NCI-H2029 (cell line): ENCODE measurements at regions not wholly inside any gene's neighbourhood (a gene's known extent, or its start where the extent isn't known, plus 50 kb on each side); places are given as distances from the start of the nearest gene placed in this dataset.

Experiments
- DNase-seq: peaks from one replicate; lab custom pipeline; 2025; lab: John Stamatoyannopoulos, UW

DNA sequence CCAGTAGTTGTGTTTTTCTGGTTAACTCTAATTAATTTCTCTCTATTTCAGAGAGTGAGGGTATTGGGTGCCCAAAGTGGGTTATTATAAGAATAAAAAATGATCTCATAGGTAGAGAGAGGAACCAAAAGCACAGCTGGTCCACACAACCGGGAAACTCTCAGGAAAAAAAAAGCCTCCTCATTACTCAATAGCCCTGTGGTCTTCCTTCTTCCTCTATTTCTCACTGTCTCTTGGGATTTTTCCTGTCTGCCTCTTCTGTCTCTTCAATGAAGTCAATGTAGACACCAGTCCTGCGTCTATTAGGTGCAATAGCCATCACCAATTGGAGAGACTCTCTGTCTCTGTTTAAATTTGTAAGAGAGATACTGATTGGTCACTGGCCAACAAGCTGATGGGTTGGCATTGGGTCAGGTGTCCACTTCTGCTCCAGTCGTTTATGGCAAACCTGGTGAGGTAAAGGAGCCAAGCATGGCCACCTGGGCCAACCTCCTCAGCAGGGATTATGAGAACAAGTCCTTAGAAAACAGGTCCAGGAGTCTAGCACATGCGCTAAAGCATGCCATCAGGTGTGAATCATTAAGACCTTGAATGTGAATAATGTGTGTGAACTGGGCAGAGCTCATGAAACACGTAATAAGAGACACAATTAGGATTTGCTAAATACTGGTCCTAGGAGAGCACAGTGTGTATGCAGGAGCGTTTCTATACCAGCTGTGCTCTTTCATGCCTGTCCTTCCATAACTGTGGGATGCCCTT is 443.0 kb upstream of the RUNX1 start:
- no peak for DNase-seq

DNA sequence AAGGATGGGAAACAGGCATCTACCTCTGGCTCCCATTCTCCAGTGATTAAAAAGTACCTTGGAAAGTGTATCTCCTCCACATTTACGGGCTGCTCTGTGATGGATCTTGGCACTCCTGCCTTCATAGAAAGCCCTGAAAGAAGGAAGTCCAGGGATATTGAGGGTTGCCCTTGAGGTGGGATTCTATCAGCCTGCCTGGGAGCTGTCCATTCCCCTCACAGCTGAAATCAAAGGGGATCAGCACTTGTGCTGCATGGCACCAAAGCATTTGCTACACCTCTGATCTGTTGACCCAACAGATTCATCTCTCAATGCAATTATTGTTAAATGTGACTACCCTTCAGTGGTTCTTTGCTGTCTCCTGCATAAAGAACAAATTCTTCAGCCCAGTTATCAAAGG is 442.0 kb upstream of the RUNX1 start:
- DNase-seq, result no peak

DNA sequence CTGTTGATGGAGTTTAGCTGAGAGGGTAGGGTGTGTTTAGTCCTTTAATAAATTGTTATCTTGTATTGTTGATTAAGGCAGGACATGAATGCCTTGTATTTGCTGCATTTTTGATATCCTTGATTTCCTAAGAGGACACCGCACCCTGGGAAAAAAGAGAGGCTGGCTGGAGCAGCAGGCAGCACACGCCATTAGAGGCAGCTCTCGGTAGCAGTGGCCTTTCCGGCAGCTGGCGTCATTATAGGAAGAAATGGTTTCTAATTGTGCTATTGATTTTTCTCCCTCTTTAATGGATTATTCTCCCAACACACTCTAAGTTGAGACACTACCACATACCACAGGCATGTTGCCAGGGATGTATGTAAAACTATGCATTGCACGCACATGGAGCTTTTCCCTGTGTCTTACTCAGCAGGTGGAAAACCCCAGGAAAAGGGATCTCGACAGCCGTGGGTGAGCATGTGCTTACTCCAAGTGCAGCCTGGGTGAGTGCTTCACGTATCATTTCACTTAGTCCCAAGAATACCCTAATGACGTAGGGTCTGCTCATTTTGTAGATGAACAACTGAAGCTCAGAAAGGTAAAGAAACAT is 440.4 kb upstream of the RUNX1 start:
- DNase-seq, result no peak

DNA sequence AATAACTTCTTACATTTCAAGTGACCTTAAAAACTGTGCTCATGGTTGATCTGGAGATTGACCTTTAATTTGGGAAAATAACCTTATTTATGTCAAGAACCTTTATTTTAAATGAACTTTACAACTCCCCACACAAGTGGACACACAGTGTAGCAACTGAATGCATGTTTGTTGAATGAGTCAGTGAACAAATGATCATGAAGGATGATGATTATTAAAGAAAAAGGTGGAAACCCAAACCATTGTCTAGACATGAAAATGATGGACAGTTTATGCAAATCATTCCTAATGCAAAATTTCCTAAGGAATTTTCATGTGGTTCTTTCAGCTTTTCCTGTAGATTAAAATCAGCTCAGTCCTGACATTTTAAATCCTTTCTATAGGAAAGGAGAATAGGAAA is 439.8 kb upstream of the RUNX1 start:
- no peak for DNase-seq

DNA sequence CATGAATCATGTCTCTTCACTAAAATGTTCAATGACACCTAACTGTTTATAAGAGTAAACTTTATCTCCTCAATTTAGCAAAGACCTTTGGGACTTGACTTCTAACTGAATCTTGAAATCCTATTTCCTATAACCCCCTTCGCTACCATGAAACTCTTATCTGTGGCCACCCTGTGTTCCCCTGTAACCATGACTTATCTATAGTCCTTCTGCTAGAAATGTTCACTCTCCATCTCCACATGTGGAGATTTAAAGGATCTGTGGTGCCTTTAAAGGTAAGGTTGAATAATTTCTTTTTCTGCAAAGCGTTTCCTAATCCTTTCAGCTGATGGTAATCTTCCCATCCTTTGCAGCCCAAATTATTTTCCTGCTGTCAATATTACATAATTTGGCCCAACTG is 436.3 kb upstream of the RUNX1 start:
- no peak for DNase-seq

DNA sequence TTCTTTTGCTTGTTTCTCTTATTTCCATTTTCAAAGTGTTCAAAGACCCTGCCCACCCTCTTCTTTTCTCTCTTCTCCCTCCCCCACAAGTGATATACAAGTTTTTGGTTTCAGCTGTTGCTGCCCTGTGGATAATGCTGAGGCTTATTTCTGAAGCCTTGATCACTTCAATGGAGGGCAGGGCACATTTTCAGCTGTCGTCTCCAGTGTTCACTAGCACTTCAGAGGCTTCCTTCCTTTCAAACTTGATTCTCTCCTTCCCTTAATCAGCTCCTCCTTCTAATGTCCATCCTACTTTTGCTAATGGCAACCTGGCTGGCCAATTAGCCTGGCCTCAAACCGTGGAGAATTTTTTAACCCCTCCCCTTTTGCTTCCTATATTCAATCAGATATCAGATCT is 435.7 kb upstream of the RUNX1 start:
- DNase-seq, result no peak

DNA sequence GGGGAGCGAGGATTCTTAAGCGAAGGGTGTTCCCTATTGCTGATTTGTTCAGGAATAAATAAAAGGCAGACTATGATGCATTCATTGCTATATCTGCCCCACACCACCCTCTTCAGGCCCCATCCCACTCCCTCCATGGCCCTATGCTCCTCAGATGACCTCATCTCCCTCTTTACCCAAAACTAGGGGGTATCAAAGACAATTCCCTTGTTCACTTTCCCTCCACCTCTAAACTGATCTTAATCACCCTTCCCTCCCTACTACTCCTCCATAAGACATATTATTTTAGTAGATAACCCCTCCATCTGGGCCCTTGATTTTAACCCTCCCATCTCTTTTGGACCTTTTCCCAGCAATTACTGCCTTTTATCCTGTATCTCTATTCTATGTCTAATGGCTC is 434.9 kb upstream of the RUNX1 start:
- no peak for DNase-seq

DNA sequence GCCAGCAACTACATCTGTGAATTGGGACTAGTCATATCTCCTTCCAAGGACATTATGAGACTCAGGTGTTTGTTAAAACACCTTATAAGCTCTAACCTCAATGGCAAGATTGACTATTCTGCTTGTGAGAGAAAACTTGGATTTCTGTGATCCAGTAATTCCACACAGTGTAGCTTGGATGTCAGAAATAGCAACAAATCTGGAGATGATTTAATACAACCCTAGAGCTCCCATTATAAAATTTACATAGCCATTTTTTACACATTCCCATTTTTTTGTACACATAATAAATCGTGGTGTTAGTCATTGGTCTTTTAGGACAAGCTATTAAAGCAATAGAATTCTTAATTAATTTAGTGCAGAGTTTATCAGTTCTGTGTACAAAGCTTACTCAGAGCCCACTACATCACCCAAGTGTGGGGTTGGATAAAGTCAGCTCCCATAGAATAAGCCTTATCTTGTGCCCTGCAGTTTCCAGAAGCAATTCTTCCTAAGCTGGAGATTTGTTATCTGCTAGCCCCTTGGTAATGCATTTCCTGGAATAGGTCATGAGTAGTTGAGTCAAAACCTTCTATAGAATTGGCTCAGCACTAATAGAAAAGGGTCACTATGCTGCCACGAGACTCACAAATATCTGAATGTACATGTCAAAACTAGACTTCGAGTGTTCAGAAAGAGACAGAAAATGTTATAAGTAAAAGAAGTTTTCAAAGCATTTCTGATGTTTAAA is 434.0 kb upstream of the RUNX1 start:
- no peak for DNase-seq

DNA sequence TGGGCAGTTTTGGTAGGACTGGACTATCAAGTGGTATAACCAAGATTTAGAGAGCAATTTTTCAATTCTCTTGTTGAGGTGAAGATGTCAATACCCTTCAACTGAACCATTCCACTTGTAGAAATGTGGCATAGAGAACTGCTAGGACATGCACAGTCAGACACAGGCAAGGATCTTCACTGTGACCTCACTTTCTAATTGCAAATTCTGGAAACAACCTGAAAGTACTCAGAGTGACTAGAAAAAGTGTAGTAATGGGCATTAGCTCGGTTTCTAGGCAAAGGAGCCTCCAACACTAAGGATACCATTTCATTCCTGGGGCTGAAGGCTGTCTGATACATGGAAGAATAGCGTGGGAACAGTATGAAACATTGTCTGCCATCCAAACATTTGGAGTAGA is 433.0 kb upstream of the RUNX1 start:
- DNase-seq, result no peak

DNA sequence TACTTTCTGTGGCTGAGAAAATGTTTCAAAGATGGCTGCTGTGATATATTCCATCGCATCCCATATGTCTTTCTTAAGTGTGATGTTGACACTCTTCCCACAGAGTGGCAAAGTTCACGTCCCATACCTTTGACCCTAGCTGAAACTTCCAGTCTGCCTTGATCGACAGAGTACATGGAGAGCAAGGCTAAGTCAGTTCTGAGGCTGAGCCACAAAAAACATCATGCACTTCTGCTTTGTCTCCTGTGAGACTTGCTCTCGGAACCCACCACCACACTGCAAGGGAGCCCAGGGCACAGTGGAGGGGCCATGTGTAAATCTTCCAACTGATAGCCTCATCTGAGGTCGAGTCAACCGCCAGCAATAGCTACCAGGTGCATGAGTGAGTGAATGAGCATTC is 431.9 kb upstream of the RUNX1 start:
- no peak for DNase-seq

DNA sequence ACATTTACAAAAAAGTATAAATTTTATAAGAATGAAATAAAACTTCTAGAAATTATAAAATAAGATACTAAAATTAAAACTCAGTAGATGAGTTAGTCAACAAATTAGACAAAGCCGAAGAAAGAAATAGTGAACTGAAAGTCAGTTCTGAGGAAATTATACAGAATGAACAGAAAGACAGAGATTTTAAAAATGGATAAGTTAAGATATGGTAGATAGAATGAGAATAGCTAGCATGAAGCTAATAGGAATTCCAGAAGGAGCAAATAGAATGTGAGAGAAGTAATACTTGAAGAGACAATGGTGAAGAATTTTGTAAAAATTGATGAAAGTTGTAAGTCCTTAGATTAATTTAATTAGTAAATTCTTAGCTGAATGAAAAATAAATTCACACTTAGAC is 430.4 kb upstream of the RUNX1 start:
- no peak for DNase-seq

DNA sequence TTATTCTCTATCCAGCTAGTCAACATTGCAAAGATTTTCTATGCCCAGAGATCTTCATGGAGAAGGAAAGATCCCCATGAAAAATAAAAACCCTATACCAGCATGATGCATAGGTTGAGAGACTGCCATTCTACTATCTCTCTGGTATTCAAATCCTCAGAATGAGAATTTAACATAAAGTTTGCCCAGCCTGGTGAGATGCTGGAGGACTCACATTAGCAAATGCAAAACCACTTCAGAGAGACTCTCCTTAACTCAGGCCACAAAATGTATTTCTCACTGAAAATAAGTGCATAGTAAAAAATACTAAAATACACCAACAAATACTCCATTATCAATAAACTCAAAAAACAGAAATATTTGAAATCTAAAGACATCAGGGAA is 430.0 kb upstream of the RUNX1 start:
- DNase-seq, result no peak

DNA sequence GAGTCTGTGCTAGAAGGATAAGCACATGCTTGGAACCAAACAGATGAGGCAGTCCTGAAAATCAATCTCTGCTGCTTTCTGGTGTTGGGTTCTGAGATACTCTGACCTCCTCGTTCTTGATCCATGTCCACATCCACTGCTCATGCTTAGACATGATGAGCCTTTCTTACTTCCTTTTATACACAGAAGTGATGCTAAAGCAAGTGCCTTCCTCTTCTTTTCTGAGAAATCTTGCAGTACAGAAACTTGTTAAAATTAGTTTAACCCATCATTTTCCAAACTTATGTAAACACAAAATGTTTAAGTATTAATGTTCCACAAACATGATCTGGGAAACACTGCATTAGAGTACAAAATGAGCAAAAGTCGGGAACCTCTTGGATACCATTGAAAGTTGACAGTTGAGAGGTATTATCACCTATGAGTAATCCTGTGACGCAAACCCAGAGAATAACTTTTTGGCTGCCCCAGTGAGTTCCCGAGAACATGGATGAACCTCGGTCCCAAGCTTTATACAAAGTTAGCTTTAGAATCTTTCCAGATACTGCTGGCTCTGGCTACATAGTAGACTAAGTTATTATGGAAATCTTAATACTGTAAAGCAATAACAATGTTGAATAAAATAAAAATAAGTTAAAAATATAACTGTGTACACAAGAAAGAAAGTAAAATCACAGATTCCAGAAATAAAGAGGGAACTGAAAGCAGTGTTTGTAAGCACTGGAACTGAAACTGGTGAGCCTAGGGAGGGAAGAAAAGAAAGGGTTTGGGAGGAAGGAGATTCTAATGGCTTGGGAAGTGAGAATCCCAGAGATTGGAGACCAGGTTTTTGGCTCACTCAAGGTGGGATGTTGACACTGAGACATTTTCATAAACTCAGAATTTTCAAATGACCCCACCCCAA is 429.3 kb upstream of the RUNX1 start:
- no peak for DNase-seq

DNA sequence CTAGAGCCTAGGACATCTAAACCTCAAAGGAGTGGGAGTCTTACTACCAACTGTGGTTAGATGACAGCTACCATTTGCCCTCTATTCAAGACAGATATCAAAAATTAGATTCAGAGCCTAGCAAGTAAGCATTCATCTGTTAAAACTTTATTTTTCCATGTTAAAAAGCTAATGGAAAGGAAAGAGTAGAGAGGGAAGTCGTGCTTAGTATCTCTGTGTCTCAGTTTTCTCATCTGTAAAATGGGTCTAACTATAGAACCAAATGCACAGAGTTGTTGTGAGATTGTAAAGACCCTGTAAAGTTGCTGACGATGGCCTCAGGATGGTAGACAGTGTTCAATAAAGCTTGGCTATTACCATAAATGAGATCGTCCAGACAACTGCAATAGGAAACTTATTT is 428.5 kb upstream of the RUNX1 start:
- DNase-seq, result no peak

DNA sequence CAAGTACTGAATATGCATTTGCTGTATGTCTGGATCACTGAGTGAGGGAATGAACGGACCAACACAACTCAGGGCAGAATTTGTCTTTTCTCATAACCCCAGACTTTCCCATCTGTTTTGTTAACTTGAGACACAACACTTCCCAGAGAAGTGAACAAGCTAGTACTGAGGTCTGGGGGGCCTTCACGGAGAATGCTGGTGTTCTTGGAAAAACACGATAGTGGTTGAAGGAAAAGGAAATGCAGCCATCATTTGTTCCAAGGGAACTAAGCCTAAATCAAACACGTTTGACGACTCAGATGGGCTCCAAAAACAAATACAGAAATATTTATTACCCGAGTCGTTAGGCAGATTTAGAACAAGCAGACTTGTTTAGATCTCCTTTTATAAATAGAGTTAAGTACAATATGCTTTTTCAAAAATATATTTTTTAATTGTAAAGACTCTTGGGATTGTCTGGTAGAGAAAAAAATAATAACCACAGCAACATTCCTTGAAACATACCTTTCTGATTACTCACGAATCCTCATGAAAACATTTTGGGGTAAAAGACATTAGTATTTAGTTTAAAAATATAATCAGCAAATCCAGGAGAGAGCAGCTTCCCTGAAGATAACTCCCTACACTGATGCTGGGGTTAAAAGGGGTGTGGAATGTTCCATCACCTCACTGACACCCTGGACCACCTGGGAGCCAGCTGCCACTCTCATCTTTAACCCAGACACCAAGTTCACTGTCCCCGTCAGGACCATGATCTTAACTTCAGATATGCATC is 427.7 kb upstream of the RUNX1 start:
- DNase-seq, result no peak

DNA sequence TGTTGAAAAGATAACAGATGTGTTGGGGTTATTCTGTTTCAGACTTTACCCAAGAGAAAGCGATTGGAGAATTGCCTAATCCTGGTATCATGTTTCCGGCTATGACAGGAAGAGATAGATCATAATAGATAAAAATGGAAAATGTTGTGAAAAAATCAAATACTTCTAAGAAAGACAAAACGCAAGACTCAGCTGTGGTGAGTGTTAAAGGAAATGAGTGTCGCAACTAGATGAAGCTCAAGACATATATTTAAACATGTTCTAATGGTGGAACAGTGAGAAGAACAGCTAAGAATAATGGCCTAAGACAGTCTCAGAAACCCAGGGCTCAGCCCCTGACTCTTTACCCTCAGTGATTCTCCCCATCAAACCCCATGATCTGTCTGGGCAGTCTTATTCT is 426.7 kb upstream of the RUNX1 start:
- DNase-seq, result no peak

DNA sequence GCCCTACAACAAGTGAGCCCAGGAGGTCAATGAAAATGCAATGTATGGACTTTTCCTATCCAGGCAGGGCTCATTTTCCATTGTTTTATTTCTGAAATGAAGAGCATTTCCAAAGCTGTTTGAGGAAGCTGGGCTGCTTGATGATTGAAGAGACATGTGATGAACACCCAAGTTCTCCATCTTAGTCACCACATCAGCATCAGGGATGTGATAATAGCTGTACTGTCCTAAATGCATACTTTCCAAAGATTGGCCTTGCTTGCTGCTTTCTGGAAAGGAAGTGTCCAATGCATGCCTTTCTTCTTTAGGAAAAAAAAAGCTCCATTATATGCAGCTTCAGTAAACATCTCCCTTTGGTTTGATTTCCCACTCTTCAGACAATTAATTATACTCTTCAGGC is 425.9 kb upstream of the RUNX1 start:
- no peak for DNase-seq

DNA sequence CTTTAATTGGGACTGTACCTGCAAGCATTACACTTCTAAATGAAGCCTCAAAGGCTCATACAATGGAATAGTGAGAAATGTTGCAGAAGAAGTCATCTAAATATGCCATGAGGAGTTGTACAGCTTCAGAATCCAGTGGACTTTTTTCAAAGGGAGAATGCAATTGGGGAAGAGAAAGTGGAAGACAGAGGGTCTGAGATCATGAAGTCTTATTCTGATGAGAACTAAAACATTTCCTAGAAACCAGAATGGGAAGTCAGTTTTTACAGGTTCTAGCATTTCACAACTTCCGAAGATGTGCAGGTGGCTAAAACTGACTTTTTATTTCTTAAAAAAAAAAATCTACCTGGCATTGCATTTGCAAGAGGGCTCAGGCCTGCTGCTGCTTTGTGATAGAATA is 424.4 kb upstream of the RUNX1 start:
- no peak for DNase-seq

DNA sequence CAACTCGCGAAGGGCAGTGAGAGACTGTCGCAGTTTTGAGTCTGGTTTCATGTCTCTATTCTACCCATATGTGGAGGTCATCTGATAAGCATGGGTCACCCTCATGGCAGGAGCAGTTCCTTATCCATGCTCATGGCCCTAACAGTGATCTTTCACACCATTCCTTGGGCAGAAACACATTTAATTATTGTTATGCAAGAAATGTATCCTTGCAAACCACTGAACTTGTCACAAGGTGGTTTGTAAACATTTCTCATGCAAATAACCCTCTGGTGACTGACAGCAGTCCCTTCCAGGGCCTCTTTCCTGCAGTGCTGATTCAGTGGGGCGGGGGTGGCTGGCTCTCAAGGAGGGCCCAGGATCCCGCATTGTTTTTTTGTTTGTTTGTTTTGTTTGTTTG is 421.4 kb upstream of the RUNX1 start:
- DNase-seq, result no peak

DNA sequence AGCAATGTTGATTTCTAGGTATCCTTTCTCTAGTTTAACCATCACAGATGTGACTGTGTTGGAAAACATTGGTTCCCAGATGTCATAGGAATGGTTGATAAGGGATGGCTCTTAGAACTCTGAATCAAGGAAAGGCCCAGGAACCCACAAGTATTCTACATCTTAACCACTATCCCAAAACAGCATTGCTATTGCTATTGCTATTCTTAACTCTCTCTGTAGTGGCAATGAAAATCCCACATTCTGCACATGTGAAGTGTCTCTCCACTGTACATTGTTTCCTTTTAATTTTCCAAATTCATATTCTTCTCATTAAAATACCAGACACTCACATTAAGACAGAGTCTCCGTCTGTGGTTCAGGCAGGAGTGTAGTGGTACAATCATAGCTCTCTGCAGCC is 420.4 kb upstream of the RUNX1 start:
- no peak for DNase-seq

DNA sequence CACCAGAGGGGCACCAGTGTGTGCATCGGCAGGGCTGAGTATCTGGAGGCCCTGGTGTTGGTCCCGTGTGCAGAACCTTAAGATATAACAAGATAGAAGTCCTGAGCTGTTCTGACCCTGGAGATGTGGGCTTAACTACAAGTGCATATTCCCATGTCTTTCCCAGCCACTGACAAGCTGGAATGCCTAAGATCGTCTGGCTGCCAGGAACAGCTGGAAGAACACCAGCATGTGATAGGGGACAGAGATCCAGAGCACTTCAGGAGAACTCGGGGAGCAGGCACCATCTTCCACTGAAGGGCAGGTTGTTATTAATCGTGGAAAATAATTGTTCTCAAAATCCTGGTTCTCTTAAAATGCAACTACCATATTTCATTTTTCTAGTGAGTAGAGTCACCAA is 419.9 kb upstream of the RUNX1 start:
- DNase-seq, result no peak

DNA sequence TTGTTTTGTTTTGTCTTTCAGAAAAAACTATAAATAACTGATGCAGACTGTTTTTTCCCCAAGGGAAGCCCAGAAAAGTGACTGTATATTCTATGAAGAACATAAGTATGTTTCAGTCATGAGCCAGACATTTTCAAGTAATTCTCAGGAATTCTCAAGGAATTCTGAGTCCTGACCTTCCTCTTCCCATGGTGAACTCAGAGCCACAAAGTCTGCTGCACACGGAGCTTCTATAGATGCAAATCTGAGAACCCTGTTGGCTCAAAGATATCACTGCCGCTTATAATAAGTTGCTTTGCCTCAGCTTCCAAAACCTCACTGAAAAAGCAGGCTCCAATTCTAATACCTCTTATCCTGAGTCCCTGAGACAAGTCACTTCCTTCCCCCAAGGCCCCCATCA is 418.5 kb upstream of the RUNX1 start:
- DNase-seq, result no peak
